ENCODE measurements at regions not wholly inside any gene's neighbourhood (a gene's known extent, or its start where the extent isn't known, plus 50 kb on each side); places are given as distances from the start of the nearest gene placed in this dataset.

- CTCF ChIA-PET = no interaction called here
- no peak overlapping the region for H3K4me3 ChIP-seq
Measured at GRCh38 chr16:59224401-59224800, 490.3 kb upstream of the GOT2 start.

GRCh38 chr16:59220011-59220410 lies 485.9 kb upstream of the GOT2 start:
- H3K9me2 ChIP-seq (ENCODE audit: insufficient read depth) = no peaks in the 10 kb centered on the region
- no peak overlapping the region for H3K27ac ChIP-seq
- H3K4me3 ChIP-seq = no peak overlapping the region

More at GRCh38 chr16:59224401-59224800, 490.3 kb upstream of the GOT2 start:
- no peaks in the 10 kb centered on the region for H3K27me3 ChIP-seq (ENCODE audit: insufficient read depth, low read depth)
- no peak overlapping the region for H2AFZ ChIP-seq
- H4K20me1 ChIP-seq (ENCODE audit: insufficient read depth) = no peaks in the 10 kb centered on the region
- BruUV-seq (replicated peaks) = no TSS peak
- POLR2A ChIA-PET (ENCODE audit: unreplicated experiment) = no interaction called here
- H3F3A ChIP-seq (ENCODE audit: insufficient read depth, low read depth) = no peaks in the 10 kb centered on the region
- no peak overlapping the region for H3K27ac ChIP-seq
- H3K4me1 ChIP-seq (replicated peaks; ENCODE audit: insufficient read depth) = no peaks in the 10 kb centered on the region
- intact Hi-C loops (cut with micrococcal nuclease; ENCODE audit: unreplicated experiment) = no loop called here
- H3K9me2 ChIP-seq (ENCODE audit: insufficient read depth) = no peaks in the 10 kb centered on the region
- no peak for DNase-seq
- TF ChIP-seq CTCF (conservative IDR thresholded peaks at IDR 0.05) (no peak), EZH2 (IDR thresholded peaks at IDR 0.05; ENCODE audit: low read depth) (no peak)
- no peaks in the 10 kb centered on the region for H3K79me2 ChIP-seq (ENCODE audit: low read depth)
- H3K4me2 ChIP-seq = no peak overlapping the region
- no peaks in the 10 kb centered on the region for H3K9me3 ChIP-seq (ENCODE audit: insufficient read depth, low read depth)
- H3K36me3 ChIP-seq (ENCODE audit: low read depth) = no peaks in the 10 kb centered on the region

GRCh38 chr16:59216291-59216690 lies 482.2 kb upstream of the GOT2 start:
- POLR2A ChIA-PET (ENCODE audit: unreplicated experiment) = no interaction called here
- TF ChIP-seq CTCF (conservative IDR thresholded peaks at IDR 0.05) = no peak
- TF ChIP-seq EZH2 (IDR thresholded peaks at IDR 0.05; ENCODE audit: low read depth) = no peak

More at GRCh38 chr16:59220011-59220410, 485.9 kb upstream of the GOT2 start:
- H2AFZ ChIP-seq = no peak overlapping the region
- no peaks in the 10 kb centered on the region for H3K4me1 ChIP-seq (replicated peaks; ENCODE audit: insufficient read depth)
- H3F3A ChIP-seq (ENCODE audit: insufficient read depth, low read depth) = no peaks in the 10 kb centered on the region
- H3K79me2 ChIP-seq (ENCODE audit: low read depth) = no peaks in the 10 kb centered on the region
- CTCF ChIA-PET = no interaction called here
- H3K9me3 ChIP-seq (ENCODE audit: insufficient read depth, low read depth) = no peaks in the 10 kb centered on the region
- intact Hi-C loops (cut with micrococcal nuclease; ENCODE audit: unreplicated experiment) = no loop called here
- H3K4me2 ChIP-seq = no peak overlapping the region
- TF ChIP-seq EZH2 (IDR thresholded peaks at IDR 0.05; ENCODE audit: low read depth) = no peak
- TF ChIP-seq CTCF (conservative IDR thresholded peaks at IDR 0.05) = no peak
- DNase-seq = no peak
- POLR2A ChIA-PET (ENCODE audit: unreplicated experiment) = interaction anchor here (0.6 kb wide), 1 partner anchor 12 kb away, joined by 4 read pairs; no protein-coding TSS in a partner anchor
- H3K27me3 ChIP-seq (ENCODE audit: insufficient read depth, low read depth) = no peaks in the 10 kb centered on the region
- no TSS peak for BruUV-seq (replicated peaks)
- H4K20me1 ChIP-seq (ENCODE audit: insufficient read depth) = no peaks in the 10 kb centered on the region
- H3K36me3 ChIP-seq (ENCODE audit: low read depth) = no peaks in the 10 kb centered on the region

More at GRCh38 chr16:59216291-59216690, 482.2 kb upstream of the GOT2 start:
- Histone ChIP-seq H3K4me2 (no peak overlapping the region), H3K27me3 (ENCODE audit: insufficient read depth, low read depth) (no peaks in the 10 kb centered on the region), H3K4me1 (replicated peaks; ENCODE audit: insufficient read depth) (no peaks in the 10 kb centered on the region), H3F3A (ENCODE audit: insufficient read depth, low read depth) (no peaks in the 10 kb centered on the region), H3K9me2 (ENCODE audit: insufficient read depth) (no peaks in the 10 kb centered on the region), H2AFZ (no peak overlapping the region), H4K20me1 (ENCODE audit: insufficient read depth) (no peaks in the 10 kb centered on the region), H3K27ac (no peak overlapping the region), H3K4me3 (no peak overlapping the region), H3K79me2 (ENCODE audit: low read depth) (no peaks in the 10 kb centered on the region), H3K36me3 (ENCODE audit: low read depth) (no peaks in the 10 kb centered on the region), H3K9me3 (ENCODE audit: insufficient read depth, low read depth) (no peaks in the 10 kb centered on the region)
- CTCF ChIA-PET = no interaction called here
- BruUV-seq (replicated peaks) = no TSS peak
- intact Hi-C loops (cut with micrococcal nuclease; ENCODE audit: unreplicated experiment) = no loop called here
- DNase-seq = no peak

Data from PC-9 (cell line).